ENCODE measurements at regions not wholly inside any gene's neighbourhood (a gene's known extent, or its start where the extent isn't known, plus 50 kb on each side); places are given as distances from the start of the nearest gene placed in this dataset.

GRCh38 chr1:37167479-37167878 lies 133.2 kb upstream of the GRIK3 start:
- TF ChIP-seq CTCF (tag by site-specific recombination; IDR thresholded peaks at IDR 0.05) = no peak
- no peak for TF ChIP-seq ZNF580 (tag by site-specific recombination; IDR thresholded peaks at IDR 0.05)
- TF ChIP-seq REST (tag by site-specific recombination; IDR thresholded peaks at IDR 0.05) = no peak
- no peak for TF ChIP-seq ZNF350 (tag by site-specific recombination; IDR thresholded peaks at IDR 0.05)
- TF ChIP-seq RBAK (tag by site-specific recombination; IDR thresholded peaks at IDR 0.05) = no peak
- no peak for TF ChIP-seq ZNF274 (IDR thresholded peaks at IDR 0.05; ENCODE audit: low read length)
- no peak for TF ChIP-seq ZNF274 (tag by site-specific recombination; IDR thresholded peaks at IDR 0.05; ENCODE audit: borderline replicate concordance)
- TF ChIP-seq ZNF549 (tag by site-specific recombination; IDR thresholded peaks at IDR 0.05) = no peak
- no peak for TF ChIP-seq PATZ1 (tag by site-specific recombination; IDR thresholded peaks at IDR 0.05)
- TF ChIP-seq ATF2 (tag by site-specific recombination; IDR thresholded peaks at IDR 0.05; ENCODE audit: low read depth) = no peak
- no peak for TF ChIP-seq ZNF654 (tag by site-specific recombination; IDR thresholded peaks at IDR 0.05; ENCODE audit: low read depth)
- TF ChIP-seq ZNF707 (tag by site-specific recombination; IDR thresholded peaks at IDR 0.05) = no peak
- no peak for TF ChIP-seq ZBTB49 (tag by site-specific recombination; IDR thresholded peaks at IDR 0.05; ENCODE audit: low read depth)
- TF ChIP-seq ZNF155 (tag by site-specific recombination; IDR thresholded peaks at IDR 0.05) = no peak

Data from HEK293 (cell line).